ENCODE measurements at regions not wholly inside any gene's neighbourhood (a gene's known extent, or its start where the extent isn't known, plus 50 kb on each side); places are given as distances from the start of the nearest gene placed in this dataset.

DNA sequence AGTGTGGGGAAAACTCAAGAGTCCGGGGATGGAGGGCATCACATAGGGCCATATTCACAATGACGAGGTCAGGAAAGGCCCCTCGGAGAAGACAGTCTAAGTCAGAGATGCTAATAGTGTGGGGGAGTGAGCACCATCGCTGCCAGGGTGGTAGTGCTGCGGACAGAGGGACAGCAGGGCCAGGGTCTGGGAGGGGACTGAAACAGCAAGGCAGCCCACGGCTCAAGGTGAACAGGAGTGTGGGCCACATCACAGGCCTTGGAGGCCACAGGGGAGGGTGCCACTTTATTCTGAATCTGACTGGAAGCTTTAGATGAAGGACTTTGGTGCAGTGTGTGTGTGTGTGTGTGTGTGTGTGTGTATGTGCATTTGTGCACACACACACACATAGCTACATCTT is 130.9 kb upstream of the GLI2 start:
- H4K20me1 ChIP-seq (ENCODE audit: control insufficient read depth, insufficient read depth): no peaks in the 10 kb centered on the region
- RAD21 ChIA-PET (ENCODE audit: unreplicated experiment): no interaction called here
- H3K27ac ChIP-seq (ENCODE audit: control insufficient read depth, insufficient read depth): no peak overlapping the region
- H3K27me3 ChIP-seq (replicated peaks in 1 of 2; ENCODE audit: control insufficient read depth in 2 of 2, insufficient read depth in 2 of 2, low read length in 1 of 2): peaks cover 0 to 7% of the 10 kb centered on the region in 2 experiments; a peak in 2 of 4 replicates
- CTCF ChIA-PET: no interaction called here
- intact Hi-C loops (cut with micrococcal nuclease; ENCODE audit: unreplicated experiment): no loop called here
- DNase-seq (ENCODE audit: low read depth, low spot score) (no peak), ATAC-seq (no peak), FAIRE-seq (no peak)
- H3K9me3 ChIP-seq (replicated peaks; ENCODE audit: control insufficient read depth, insufficient read depth, low read length): no peaks in the 10 kb centered on the region
- H3K4me3 ChIP-seq: no peak overlapping the region
- POLR2A ChIA-PET: no interaction called here
- H3K9ac ChIP-seq (ENCODE audit: control insufficient read depth, insufficient read depth, low read length): no peak overlapping the region
- WGBS (ENCODE audit: insufficient coverage, insufficient replicate concordance, low lambda C conversion rate, missing lambda C conversion rate): 20% methylated on average over 6 of the region's 6 CpGs
- in situ Hi-C loops (cut with MboI): no loop called here
- no peaks in the 10 kb centered on the region for H3K79me2 ChIP-seq (ENCODE audit: control insufficient read depth, insufficient read depth, low read length)
- H3K4me2 ChIP-seq (ENCODE audit: control insufficient read depth, insufficient read depth): no peak overlapping the region
- BruUV-seq (replicated peaks): no TSS peak
- no peak overlapping the region for H2AFZ ChIP-seq (ENCODE audit: control insufficient read depth, low read depth, low read length)
- no peaks in the 10 kb centered on the region for H3K4me1 ChIP-seq (ENCODE audit: control insufficient read depth, insufficient read depth, low read length)
- SMC1A ChIA-PET (ENCODE audit: uncharacterized antibody, unreplicated experiment): no interaction called here
- no peaks in the 10 kb centered on the region for H3K36me3 ChIP-seq (ENCODE audit: control insufficient read depth in 2 of 2, insufficient read depth in 2 of 2, low read length in 1 of 2)
- TF ChIP-seq, protein P1, sequence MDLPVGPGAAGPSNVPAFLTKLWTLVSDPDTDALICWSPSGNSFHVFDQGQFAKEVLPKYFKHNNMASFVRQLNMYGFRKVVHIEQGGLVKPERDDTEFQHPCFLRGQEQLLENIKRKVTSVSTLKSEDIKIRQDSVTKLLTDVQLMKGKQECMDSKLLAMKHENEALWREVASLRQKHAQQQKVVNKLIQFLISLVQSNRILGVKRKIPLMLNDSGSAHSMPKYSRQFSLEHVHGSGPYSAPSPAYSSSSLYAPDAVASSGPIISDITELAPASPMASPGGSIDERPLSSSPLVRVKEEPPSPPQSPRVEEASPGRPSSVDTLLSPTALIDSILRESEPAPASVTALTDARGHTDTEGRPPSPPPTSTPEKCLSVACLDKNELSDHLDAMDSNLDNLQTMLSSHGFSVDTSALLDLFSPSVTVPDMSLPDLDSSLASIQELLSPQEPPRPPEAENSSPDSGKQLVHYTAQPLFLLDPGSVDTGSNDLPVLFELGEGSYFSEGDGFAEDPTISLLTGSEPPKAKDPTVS (IDR thresholded peaks at IDR 0.05; ENCODE audit: low read depth, low read length): no peak
- no peak for TF ChIP-seq NFIC (IDR thresholded peaks at IDR 0.05; ENCODE audit: low read depth, low read length)
- TF ChIP-seq SREBF2 (IDR thresholded peaks at IDR 0.05; ENCODE audit: low read length): no peak
- no peak for TF ChIP-seq LARP7 (IDR thresholded peaks at IDR 0.05)
- TF ChIP-seq CHD4 (IDR thresholded peaks at IDR 0.05): no peak
- no peak for TF ChIP-seq TCF12 (IDR thresholded peaks at IDR 0.05; ENCODE audit: low read depth, low read length)
- TF ChIP-seq, protein P2, sequence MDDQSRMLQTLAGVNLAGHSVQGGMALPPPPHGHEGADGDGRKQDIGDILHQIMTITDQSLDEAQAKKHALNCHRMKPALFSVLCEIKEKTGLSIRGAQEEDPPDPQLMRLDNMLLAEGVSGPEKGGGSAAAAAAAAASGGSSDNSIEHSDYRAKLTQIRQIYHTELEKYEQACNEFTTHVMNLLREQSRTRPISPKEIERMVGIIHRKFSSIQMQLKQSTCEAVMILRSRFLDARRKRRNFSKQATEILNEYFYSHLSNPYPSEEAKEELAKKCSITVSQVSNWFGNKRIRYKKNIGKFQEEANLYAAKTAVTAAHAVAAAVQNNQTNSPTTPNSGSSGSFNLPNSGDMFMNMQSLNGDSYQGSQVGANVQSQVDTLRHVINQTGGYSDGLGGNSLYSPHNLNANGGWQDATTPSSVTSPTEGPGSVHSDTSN (IDR thresholded peaks at IDR 0.05; ENCODE audit: insufficient replicate concordance, low read depth, low read length): no peak
- no peak for TF ChIP-seq RCOR1 (conservative IDR thresholded peaks at IDR 0.05; ENCODE audit: low read depth, low read length)
- no peak for TF ChIP-seq CBFB (IDR thresholded peaks at IDR 0.05; ENCODE audit: low read depth)
- TF ChIP-seq, protein P3, sequence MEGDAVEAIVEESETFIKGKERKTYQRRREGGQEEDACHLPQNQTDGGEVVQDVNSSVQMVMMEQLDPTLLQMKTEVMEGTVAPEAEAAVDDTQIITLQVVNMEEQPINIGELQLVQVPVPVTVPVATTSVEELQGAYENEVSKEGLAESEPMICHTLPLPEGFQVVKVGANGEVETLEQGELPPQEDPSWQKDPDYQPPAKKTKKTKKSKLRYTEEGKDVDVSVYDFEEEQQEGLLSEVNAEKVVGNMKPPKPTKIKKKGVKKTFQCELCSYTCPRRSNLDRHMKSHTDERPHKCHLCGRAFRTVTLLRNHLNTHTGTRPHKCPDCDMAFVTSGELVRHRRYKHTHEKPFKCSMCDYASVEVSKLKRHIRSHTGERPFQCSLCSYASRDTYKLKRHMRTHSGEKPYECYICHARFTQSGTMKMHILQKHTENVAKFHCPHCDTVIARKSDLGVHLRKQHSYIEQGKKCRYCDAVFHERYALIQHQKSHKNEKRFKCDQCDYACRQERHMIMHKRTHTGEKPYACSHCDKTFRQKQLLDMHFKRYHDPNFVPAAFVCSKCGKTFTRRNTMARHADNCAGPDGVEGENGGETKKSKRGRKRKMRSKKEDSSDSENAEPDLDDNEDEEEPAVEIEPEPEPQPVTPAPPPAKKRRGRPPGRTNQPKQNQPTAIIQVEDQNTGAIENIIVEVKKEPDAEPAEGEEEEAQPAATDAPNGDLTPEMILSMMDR (IDR thresholded peaks at IDR 0.05 in 2 of 3, conservative IDR thresholded peaks at IDR 0.05 in 1 of 3; ENCODE audit: control insufficient read depth in 2 of 3, extremely low read depth in 1 of 3, insufficient read depth in 1 of 3, low read depth in 3 of 3, low read length in 3 of 3): no peak
- no peak for TF ChIP-seq POLR2AphosphoS5 (IDR thresholded peaks at IDR 0.05; ENCODE audit: low read length)
- TF ChIP-seq, protein P4, sequence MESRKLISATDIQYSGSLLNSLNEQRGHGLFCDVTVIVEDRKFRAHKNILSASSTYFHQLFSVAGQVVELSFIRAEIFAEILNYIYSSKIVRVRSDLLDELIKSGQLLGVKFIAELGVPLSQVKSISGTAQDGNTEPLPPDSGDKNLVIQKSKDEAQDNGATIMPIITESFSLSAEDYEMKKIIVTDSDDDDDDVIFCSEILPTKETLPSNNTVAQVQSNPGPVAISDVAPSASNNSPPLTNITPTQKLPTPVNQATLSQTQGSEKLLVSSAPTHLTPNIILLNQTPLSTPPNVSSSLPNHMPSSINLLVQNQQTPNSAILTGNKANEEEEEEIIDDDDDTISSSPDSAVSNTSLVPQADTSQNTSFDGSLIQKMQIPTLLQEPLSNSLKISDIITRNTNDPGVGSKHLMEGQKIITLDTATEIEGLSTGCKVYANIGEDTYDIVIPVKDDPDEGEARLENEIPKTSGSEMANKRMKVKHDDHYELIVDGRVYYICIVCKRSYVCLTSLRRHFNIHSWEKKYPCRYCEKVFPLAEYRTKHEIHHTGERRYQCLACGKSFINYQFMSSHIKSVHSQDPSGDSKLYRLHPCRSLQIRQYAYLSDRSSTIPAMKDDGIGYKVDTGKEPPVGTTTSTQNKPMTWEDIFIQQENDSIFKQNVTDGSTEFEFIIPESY (IDR thresholded peaks at IDR 0.05): no peak
- TF ChIP-seq WRNIP1 (IDR thresholded peaks at IDR 0.05; ENCODE audit: borderline replicate concordance, low read depth, low read length): no peak
- TF ChIP-seq CHD1 (IDR thresholded peaks at IDR 0.05; ENCODE audit: low read depth, low read length): no peak
- TF ChIP-seq RELA (IDR thresholded peaks at IDR 0.05; ENCODE audit: borderline replicate concordance, partially characterized antibody): no peak
- TF ChIP-seq, protein P5, sequence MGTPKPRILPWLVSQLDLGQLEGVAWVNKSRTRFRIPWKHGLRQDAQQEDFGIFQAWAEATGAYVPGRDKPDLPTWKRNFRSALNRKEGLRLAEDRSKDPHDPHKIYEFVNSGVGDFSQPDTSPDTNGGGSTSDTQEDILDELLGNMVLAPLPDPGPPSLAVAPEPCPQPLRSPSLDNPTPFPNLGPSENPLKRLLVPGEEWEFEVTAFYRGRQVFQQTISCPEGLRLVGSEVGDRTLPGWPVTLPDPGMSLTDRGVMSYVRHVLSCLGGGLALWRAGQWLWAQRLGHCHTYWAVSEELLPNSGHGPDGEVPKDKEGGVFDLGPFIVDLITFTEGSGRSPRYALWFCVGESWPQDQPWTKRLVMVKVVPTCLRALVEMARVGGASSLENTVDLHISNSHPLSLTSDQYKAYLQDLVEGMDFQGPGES (IDR thresholded peaks at IDR 0.05): no peak
- no peak for TF ChIP-seq SMAD5 (IDR thresholded peaks at IDR 0.05; ENCODE audit: low read depth)
- TF ChIP-seq, protein P6, sequence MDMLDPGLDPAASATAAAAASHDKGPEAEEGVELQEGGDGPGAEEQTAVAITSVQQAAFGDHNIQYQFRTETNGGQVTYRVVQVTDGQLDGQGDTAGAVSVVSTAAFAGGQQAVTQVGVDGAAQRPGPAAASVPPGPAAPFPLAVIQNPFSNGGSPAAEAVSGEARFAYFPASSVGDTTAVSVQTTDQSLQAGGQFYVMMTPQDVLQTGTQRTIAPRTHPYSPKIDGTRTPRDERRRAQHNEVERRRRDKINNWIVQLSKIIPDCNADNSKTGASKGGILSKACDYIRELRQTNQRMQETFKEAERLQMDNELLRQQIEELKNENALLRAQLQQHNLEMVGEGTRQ (IDR thresholded peaks at IDR 0.05; ENCODE audit: borderline replicate concordance, low read depth, low read length): no peak

Data from GM12878 (cell line).